Effector memory CD4-positive, alpha-beta T cell (primary cell): ENCODE measurements at regions not wholly inside any gene's neighbourhood (a gene's known extent, or its start where the extent isn't known, plus 50 kb on each side); places are given as distances from the start of the nearest gene placed in this dataset.

Source experiments
- DNase-seq, 3 donors: peaks; one replicate each; pipeline ENCODE4 v3.0.0-alpha.2; 2020
- H3K27ac ChIP-seq: 2 replicates; pipeline ENCODE4 v1.7.0; 2013; ENCODE audit warnings: mild to moderate bottlenecking, low read length, moderate library complexity; ENCODE audit not compliant: insufficient read depth, poor library complexity, severe bottlenecking
- H3K27me3 ChIP-seq: replicated peaks from 2 replicates; pipeline ENCODE4 v1.7.0; 2013; ENCODE audit warnings: mild to moderate bottlenecking, low read length; ENCODE audit not compliant: insufficient read depth, control insufficient read depth, poor library complexity, severe bottlenecking
- H3K36me3 ChIP-seq: 2 replicates; pipeline ENCODE4 v1.7.0; 2013; ENCODE audit warnings: mild to moderate bottlenecking, low read length, moderate library complexity; ENCODE audit not compliant: control insufficient read depth, insufficient read depth
- H3K4me1 ChIP-seq: 2 replicates; pipeline ENCODE4 v1.7.0; 2013; ENCODE audit warnings: low read length, mild to moderate bottlenecking; ENCODE audit not compliant: control insufficient read depth, insufficient read depth, poor library complexity, severe bottlenecking
- H3K4me3 ChIP-seq: 2 replicates; pipeline ENCODE4 v1.7.0; 2013; ENCODE audit warnings: low read length, low read depth, mild to moderate bottlenecking; ENCODE audit not compliant: insufficient read depth, poor library complexity, severe bottlenecking
- H3K9me3 ChIP-seq: 2 replicates; pipeline ENCODE4 v1.7.0; 2013; ENCODE audit warnings: mild to moderate bottlenecking, low read length, moderate library complexity; ENCODE audit not compliant: control insufficient read depth

GRCh38 chr9:103371152-103371551 lies 376.0 kb downstream of the CYLC2 start:
- Histone ChIP-seq H3K4me1 (no peaks in the 10 kb centered on the region), H3K27me3 (no peaks in the 10 kb centered on the region), H3K36me3 (no peaks in the 10 kb centered on the region), H3K4me3 (no peak overlapping the region), H3K27ac (no peak overlapping the region), H3K9me3 (no peaks in the 10 kb centered on the region)
- DNase-seq: no peak

- Histone ChIP-seq H3K27me3 (no peaks in the 10 kb centered on the region), H3K9me3 (no peaks in the 10 kb centered on the region), H3K36me3 (no peaks in the 10 kb centered on the region), H3K4me3 (no peak overlapping the region), H3K27ac (no peak overlapping the region), H3K4me1 (no peaks in the 10 kb centered on the region)
- no peak for DNase-seq
Measured at GRCh38 chr9:103372828-103373227, 377.7 kb downstream of the CYLC2 start.

GRCh38 chr9:103377667-103378066 lies 382.5 kb downstream of the CYLC2 start:
- no peak overlapping the region for H3K4me3 ChIP-seq

GRCh38 chr9:103397868-103398600 lies 402.9 kb downstream of the CYLC2 start:
- H3K27ac ChIP-seq: no peak overlapping the region
- peak in 1 of 3 donors; percentile 0 for DNase-seq

More at GRCh38 chr9:103377667-103378066, 382.5 kb downstream of the CYLC2 start:
- Histone ChIP-seq H3K36me3 (no peaks in the 10 kb centered on the region), H3K9me3 (no peaks in the 10 kb centered on the region), H3K27me3 (no peaks in the 10 kb centered on the region), H3K4me1 (no peaks in the 10 kb centered on the region), H3K27ac (no peak overlapping the region)
- no peak for DNase-seq

GRCh38 chr9:103399535-103399934 lies 404.4 kb downstream of the CYLC2 start:
- Histone ChIP-seq H3K4me1 (no peaks in the 10 kb centered on the region), H3K36me3 (no peaks in the 10 kb centered on the region), H3K4me3 (no peak overlapping the region), H3K27me3 (no peaks in the 10 kb centered on the region), H3K27ac (no peak overlapping the region), H3K9me3 (no peaks in the 10 kb centered on the region)
- no peak for DNase-seq

More at GRCh38 chr9:103397868-103398600, 402.9 kb downstream of the CYLC2 start:
- Histone ChIP-seq H3K27me3 (no peaks in the 10 kb centered on the region), H3K36me3 (no peaks in the 10 kb centered on the region), H3K4me1 (no peaks in the 10 kb centered on the region), H3K9me3 (no peaks in the 10 kb centered on the region), H3K4me3 (no peak overlapping the region)

- H3K36me3 ChIP-seq: no peaks in the 10 kb centered on the region
- H3K27ac ChIP-seq: no peak overlapping the region
- no peak for DNase-seq
- H3K27me3 ChIP-seq: no peaks in the 10 kb centered on the region
- no peak overlapping the region for H3K4me3 ChIP-seq
- H3K4me1 ChIP-seq: no peaks in the 10 kb centered on the region
- H3K9me3 ChIP-seq: no peaks in the 10 kb centered on the region
Measured at GRCh38 chr9:103407260-103407659, 412.1 kb downstream of the CYLC2 start.

- Histone ChIP-seq H3K27me3 (no peaks in the 10 kb centered on the region), H3K9me3 (no peaks in the 10 kb centered on the region), H3K27ac (no peak overlapping the region), H3K4me3 (no peak overlapping the region), H3K4me1 (no peaks in the 10 kb centered on the region), H3K36me3 (no peaks in the 10 kb centered on the region)
- DNase-seq: no peak
Measured at GRCh38 chr9:103410059-103410458, 414.9 kb downstream of the CYLC2 start.

GRCh38 chr9:103427696-103428095 lies 432.6 kb downstream of the CYLC2 start:
- H3K4me3 ChIP-seq: no peak overlapping the region
- no peaks in the 10 kb centered on the region for H3K36me3 ChIP-seq
- H3K9me3 ChIP-seq: no peaks in the 10 kb centered on the region
- DNase-seq: no peak
- no peak overlapping the region for H3K27ac ChIP-seq
- H3K4me1 ChIP-seq: no peaks in the 10 kb centered on the region
- H3K27me3 ChIP-seq: no peaks in the 10 kb centered on the region

- H3K27ac ChIP-seq: no peak overlapping the region
- H3K4me1 ChIP-seq: no peaks in the 10 kb centered on the region
- DNase-seq: no peak
- no peak overlapping the region for H3K4me3 ChIP-seq
- no peaks in the 10 kb centered on the region for H3K36me3 ChIP-seq
- H3K27me3 ChIP-seq: no peaks in the 10 kb centered on the region
- no peaks in the 10 kb centered on the region for H3K9me3 ChIP-seq
Measured at GRCh38 chr9:103430469-103430868, 435.3 kb downstream of the CYLC2 start.

- no peaks in the 10 kb centered on the region for H3K9me3 ChIP-seq
- DNase-seq: no peak
- no peaks in the 10 kb centered on the region for H3K36me3 ChIP-seq
- no peak overlapping the region for H3K27ac ChIP-seq
- H3K4me1 ChIP-seq: no peaks in the 10 kb centered on the region
- H3K27me3 ChIP-seq: no peaks in the 10 kb centered on the region
- no peak overlapping the region for H3K4me3 ChIP-seq
Measured at GRCh38 chr9:103431809-103432208, 436.7 kb downstream of the CYLC2 start.
